ENCODE measurements at regions not wholly inside any gene's neighbourhood (a gene's known extent, or its start where the extent isn't known, plus 50 kb on each side); places are given as distances from the start of the nearest gene placed in this dataset.

DNA sequence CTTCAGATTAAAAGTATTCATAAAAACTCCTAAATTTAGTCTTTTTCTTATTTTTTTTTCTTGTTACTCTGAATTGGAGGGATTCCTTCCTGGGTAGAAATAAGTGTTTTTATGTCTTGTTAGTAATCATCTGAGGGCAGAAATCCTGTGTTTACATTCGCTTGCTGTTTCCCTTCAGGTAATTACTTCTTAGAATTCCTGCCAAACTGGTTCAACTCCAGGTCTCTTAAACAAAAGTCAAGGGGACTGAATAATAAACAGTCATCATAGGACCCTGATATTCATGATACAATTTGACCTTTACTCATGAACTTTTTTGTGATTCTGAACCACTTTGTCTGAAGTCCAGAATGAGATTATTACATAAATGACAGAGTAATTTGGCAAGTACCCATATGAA is 843.9 kb downstream of the FLRT2 start:
- no peak for DNase-seq (ENCODE audit: low read depth, low spot score)
- POLR2A ChIA-PET = no interaction called here
- CTCF ChIA-PET = no interaction called here
- no peak overlapping the region for H3K4me3 ChIP-seq (ENCODE audit: low read depth, low read length)
- TF ChIP-seq, protein P1, sequence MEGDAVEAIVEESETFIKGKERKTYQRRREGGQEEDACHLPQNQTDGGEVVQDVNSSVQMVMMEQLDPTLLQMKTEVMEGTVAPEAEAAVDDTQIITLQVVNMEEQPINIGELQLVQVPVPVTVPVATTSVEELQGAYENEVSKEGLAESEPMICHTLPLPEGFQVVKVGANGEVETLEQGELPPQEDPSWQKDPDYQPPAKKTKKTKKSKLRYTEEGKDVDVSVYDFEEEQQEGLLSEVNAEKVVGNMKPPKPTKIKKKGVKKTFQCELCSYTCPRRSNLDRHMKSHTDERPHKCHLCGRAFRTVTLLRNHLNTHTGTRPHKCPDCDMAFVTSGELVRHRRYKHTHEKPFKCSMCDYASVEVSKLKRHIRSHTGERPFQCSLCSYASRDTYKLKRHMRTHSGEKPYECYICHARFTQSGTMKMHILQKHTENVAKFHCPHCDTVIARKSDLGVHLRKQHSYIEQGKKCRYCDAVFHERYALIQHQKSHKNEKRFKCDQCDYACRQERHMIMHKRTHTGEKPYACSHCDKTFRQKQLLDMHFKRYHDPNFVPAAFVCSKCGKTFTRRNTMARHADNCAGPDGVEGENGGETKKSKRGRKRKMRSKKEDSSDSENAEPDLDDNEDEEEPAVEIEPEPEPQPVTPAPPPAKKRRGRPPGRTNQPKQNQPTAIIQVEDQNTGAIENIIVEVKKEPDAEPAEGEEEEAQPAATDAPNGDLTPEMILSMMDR (IDR thresholded peaks at IDR 0.05; ENCODE audit: insufficient read depth, low read length, missing control alignments) = no peak

DNA sequence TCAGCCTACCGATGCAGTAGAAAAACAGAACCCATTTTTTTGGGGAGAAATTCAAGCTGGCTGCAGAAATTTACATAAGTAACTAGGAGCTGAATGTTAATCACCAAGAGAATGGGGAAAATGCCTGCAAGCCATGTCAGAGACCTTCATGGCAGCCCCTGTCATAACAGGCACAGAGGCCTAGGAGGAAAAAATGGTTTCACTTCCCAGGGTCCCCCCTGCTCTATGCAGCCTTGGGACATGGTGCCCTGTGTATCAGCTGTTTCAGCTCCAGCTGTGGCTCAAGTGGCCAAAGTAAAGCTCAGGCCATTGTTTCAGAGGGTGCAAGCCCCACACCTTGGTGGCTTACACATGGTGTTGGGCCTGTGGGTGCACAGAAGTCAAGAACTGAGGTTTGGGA is 842.5 kb downstream of the FLRT2 start:
- TF ChIP-seq, protein P1 (IDR thresholded peaks at IDR 0.05; ENCODE audit: insufficient read depth, low read length, missing control alignments) = no peak
- DNase-seq (ENCODE audit: low read depth, low spot score) = no peak
- ChIA-PET POLR2A (no interaction called here), CTCF (no interaction called here)
- H3K4me3 ChIP-seq (ENCODE audit: low read depth, low read length) = no peak overlapping the region

DNA sequence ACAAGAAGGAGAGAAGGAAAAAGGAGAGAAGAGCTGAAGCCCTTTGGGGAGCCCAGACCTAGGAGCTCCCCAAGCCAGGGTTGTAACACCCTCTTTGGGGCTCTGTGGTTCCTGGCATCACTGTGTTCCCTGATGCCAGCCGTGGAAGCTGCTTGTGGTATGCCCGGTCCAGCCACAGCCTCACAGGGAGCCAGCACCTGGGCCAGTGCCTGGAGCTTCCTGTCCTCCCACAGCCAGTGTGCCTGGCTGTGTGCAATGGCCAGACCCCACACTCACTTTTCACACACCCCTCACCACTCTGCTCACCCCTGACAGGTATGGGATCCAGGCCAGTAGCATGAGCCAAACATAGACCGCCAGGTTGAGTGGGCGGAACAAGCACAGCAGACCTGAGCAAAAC is 834.7 kb downstream of the FLRT2 start:
- TF ChIP-seq, protein P1 (IDR thresholded peaks at IDR 0.05; ENCODE audit: insufficient read depth, low read length, missing control alignments) = no peak
- POLR2A ChIA-PET = no interaction called here
- CTCF ChIA-PET = no interaction called here
- H3K4me3 ChIP-seq (ENCODE audit: low read depth, low read length) = no peak overlapping the region
- DNase-seq (ENCODE audit: low read depth, low spot score) = no peak

DNA sequence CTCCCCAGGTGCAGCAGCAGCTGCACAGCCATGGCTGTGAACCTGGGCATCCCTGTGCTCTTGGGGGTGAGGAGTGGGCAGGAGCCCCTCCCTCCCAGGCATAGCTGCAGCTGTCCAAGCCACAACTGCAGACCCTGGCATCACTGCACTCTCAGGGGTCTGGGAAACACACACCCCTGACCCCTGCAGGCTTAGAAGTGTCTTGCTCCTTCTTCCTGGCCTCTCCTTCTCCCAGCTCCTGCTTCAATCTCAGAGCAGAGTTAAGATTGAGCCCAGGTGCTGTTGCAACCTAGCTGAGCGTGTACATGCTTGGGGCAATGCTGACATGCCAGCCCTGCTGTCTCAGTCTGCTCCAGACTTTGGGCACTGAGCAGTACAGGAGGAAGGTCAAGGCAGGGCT is 833.6 kb downstream of the FLRT2 start:
- TF ChIP-seq, protein P1 (IDR thresholded peaks at IDR 0.05; ENCODE audit: insufficient read depth, low read length, missing control alignments) = no peak
- no peak for DNase-seq (ENCODE audit: low read depth, low spot score)
- ChIA-PET CTCF (no interaction called here), POLR2A (no interaction called here)
- no peak overlapping the region for H3K4me3 ChIP-seq (ENCODE audit: low read depth, low read length)

DNA sequence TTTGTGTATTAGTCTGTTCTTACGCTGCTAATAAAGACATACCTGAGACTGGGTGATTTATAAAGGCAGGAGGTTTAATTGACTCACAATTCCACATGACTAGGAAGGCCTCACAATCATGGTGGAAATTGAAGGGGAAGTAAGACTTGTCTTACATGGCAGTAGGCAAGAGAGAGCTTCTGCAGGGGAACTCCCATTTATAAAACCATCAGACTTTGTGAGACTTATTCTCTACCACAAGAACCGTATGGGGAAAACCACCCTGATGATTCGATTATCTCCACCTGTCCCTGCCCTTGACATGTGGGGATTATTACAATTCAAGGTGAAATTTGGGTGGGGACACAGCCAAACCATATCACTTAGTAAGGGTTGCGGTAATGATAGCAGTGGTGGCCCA is 833.1 kb downstream of the FLRT2 start:
- TF ChIP-seq, protein P1 (IDR thresholded peaks at IDR 0.05; ENCODE audit: insufficient read depth, low read length, missing control alignments) = no peak
- POLR2A ChIA-PET = no interaction called here
- CTCF ChIA-PET = no interaction called here
- H3K4me3 ChIP-seq (ENCODE audit: low read depth, low read length) = no peak overlapping the region
- DNase-seq (ENCODE audit: low read depth, low spot score) = no peak

DNA sequence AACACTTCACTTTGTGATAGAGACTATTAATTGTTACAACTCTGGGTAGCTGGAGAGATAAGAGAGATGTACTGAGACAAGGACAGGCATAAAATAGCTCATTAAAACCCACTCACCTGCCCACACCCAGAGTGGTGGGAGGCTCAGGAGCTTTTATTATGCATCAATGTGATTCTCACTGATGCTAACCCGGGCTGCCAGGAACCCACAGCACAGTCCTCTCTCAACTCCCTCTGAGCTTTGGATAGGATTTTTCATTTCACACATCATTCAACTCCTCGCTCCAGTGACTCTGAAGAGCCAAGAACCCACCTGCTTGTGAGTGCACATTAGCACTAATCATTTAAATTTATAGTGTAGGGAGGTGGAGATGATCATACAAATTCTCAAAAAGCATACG is 827.9 kb downstream of the FLRT2 start:
- TF ChIP-seq, protein P1 (IDR thresholded peaks at IDR 0.05; ENCODE audit: insufficient read depth, low read length, missing control alignments) = no peak
- CTCF ChIA-PET = no interaction called here
- POLR2A ChIA-PET = no interaction called here
- DNase-seq (ENCODE audit: low read depth, low spot score) = no peak
- no peak overlapping the region for H3K4me3 ChIP-seq (ENCODE audit: low read depth, low read length)

All from AG04449 (cell line).